Stimulated activated naive CD8-positive, alpha-beta T cell treated with anti-CD3 and anti-CD28 coated beads, Interleukin-15, amount 100 ng/mL, for 72 hours (primary cell): ENCODE measurements at regions not wholly inside any gene's neighbourhood (a gene's known extent, or its start where the extent isn't known, plus 50 kb on each side); places are given as distances from the start of the nearest gene placed in this dataset.
"Not testable (repeated sequence)": the region's sequence is repeated elsewhere in the genome, so short reads cannot be mapped to it uniquely, and the experiment has no call there.

Experiments
- ATAC-seq: fragments of 150-1000 bp; cut with Tn5 transposase; 2 replicates; pipeline ENCODE4 v1.10.0; 2021; ENCODE audit warnings: mild to moderate bottlenecking, moderate library complexity
- DNase-seq, 2 donors: peaks; one replicate each; pipeline ENCODE4 v3.0.0; 2021 to 2022
- H3K27ac Mint-ChIP-seq, 2 donors: one replicate each; pipeline ENCODE4 v1.8.0; 2022; ENCODE audit warnings: mild to moderate bottlenecking in 2 of 2, mixed read lengths in 2 of 2, moderate library complexity in 2 of 2
- H3K27me3 Mint-ChIP-seq: one replicate; pipeline ENCODE4 v1.8.0; 2022; ENCODE audit warnings: mixed read lengths
- H3K4me1 Mint-ChIP-seq: one replicate; pipeline ENCODE4 v1.8.0; 2022; ENCODE audit warnings: mild to moderate bottlenecking, mixed read lengths
- H3K4me3 Mint-ChIP-seq, 2 donors: one replicate each; pipeline ENCODE4 v1.8.0; 2022; ENCODE audit warnings: mild to moderate bottlenecking in 2 of 2, mixed read lengths in 2 of 2, moderate library complexity in 1 of 2
- H3K9me3 Mint-ChIP-seq, 2 donors: one replicate each; pipeline ENCODE4 v1.8.0; 2022; ENCODE audit warnings: mixed read lengths in 2 of 2

GRCh38 chr3:94356581-94356980, 293.7 kb downstream of the NSUN3 start:
- H3K27me3 Mint-ChIP-seq = no peaks in the 10 kb centered on the region
- H3K4me3 Mint-ChIP-seq = no peak overlapping the region
- H3K9me3 Mint-ChIP-seq = peaks cover 0 to 5% of the 10 kb centered on the region in 2 donors
- no peaks in the 10 kb centered on the region for H3K4me1 Mint-ChIP-seq
- no peak overlapping the region for H3K27ac Mint-ChIP-seq
- ATAC-seq (no peak), DNase-seq (no peak)

- Mint-ChIP-seq H3K4me1 (no peaks in the 10 kb centered on the region), H3K9me3 (peaks cover 0 to 12% of the 10 kb centered on the region in 2 donors), H3K27ac (no peak overlapping the region), H3K4me3 (no peak overlapping the region), H3K27me3 (no peaks in the 10 kb centered on the region)
- no peak for DNase-seq
- no peak for ATAC-seq
These were observed 297.1 kb downstream of the NSUN3 start for GRCh38 chr3:94359996-94360395.

- ATAC-seq = no peak
- H3K27ac Mint-ChIP-seq = no peak overlapping the region
- no peaks in the 10 kb centered on the region for H3K27me3 Mint-ChIP-seq
- no peak for DNase-seq
- H3K9me3 Mint-ChIP-seq = peaks cover 0 to 17% of the 10 kb centered on the region in 2 donors
- no peaks in the 10 kb centered on the region for H3K4me1 Mint-ChIP-seq
- no peak overlapping the region for H3K4me3 Mint-ChIP-seq
These were observed 298.1 kb downstream of the NSUN3 start for GRCh38 chr3:94360987-94361386.

GRCh38 chr3:94362393-94362792, 299.5 kb downstream of the NSUN3 start:
- Mint-ChIP-seq H3K27me3 (no peaks in the 10 kb centered on the region), H3K27ac (no peak overlapping the region), H3K9me3 (peaks cover 0 to 18% of the 10 kb centered on the region in 2 donors), H3K4me1 (no peaks in the 10 kb centered on the region), H3K4me3 (no peak overlapping the region)
- DNase-seq (no peak), ATAC-seq (no peak)

- no peak for ATAC-seq
- H3K4me3 Mint-ChIP-seq = no peak overlapping the region
- no peaks in the 10 kb centered on the region for H3K4me1 Mint-ChIP-seq
- no peaks in the 10 kb centered on the region for H3K27me3 Mint-ChIP-seq
- no peak overlapping the region for H3K27ac Mint-ChIP-seq
- H3K9me3 Mint-ChIP-seq = peaks cover 3 to 24% of the 10 kb centered on the region in 2 donors
- no peak for DNase-seq
These were observed 302.1 kb downstream of the NSUN3 start for GRCh38 chr3:94365006-94365405.

GRCh38 chr3:94372026-94372425, 309.2 kb downstream of the NSUN3 start:
- Mint-ChIP-seq H3K27me3 (no peaks in the 10 kb centered on the region), H3K27ac (no peak overlapping the region), H3K9me3 (peaks cover 11 to 22% of the 10 kb centered on the region in 2 donors), H3K4me3 (no peak overlapping the region), H3K4me1 (no peaks in the 10 kb centered on the region)
- ATAC-seq (no peak), DNase-seq (no peak)

- no peaks in the 10 kb centered on the region for H3K27me3 Mint-ChIP-seq
- no peak for DNase-seq
These were observed 310.6 kb downstream of the NSUN3 start for GRCh38 chr3:94373456-94373855.

GRCh38 chr3:94374439-94375161, 311.7 kb downstream of the NSUN3 start:
- no peak for DNase-seq
- no peak for ATAC-seq
- H3K9me3 Mint-ChIP-seq = peaks cover 11 to 20% of the 10 kb centered on the region in 2 donors
- no peak overlapping the region for H3K4me3 Mint-ChIP-seq
- no peaks in the 10 kb centered on the region for H3K27me3 Mint-ChIP-seq
- H3K4me1 Mint-ChIP-seq = no peaks in the 10 kb centered on the region
- no peak overlapping the region for H3K27ac Mint-ChIP-seq

More at GRCh38 chr3:94373456-94373855, 310.6 kb downstream of the NSUN3 start:
- H3K4me1 Mint-ChIP-seq = no peaks in the 10 kb centered on the region
- H3K4me3 Mint-ChIP-seq = no peak overlapping the region
- H3K9me3 Mint-ChIP-seq = peaks cover 11 to 22% of the 10 kb centered on the region in 2 donors
- ATAC-seq = no peak
- H3K27ac Mint-ChIP-seq = no peak overlapping the region

GRCh38 chr3:94377123-94377696, 314.3 kb downstream of the NSUN3 start:
- not testable (repeated sequence) for H3K9me3 Mint-ChIP-seq, H3K4me1 Mint-ChIP-seq, ATAC-seq, H3K4me3 Mint-ChIP-seq, H3K27me3 Mint-ChIP-seq, DNase-seq, H3K27ac Mint-ChIP-seq

- not testable (repeated sequence) for H3K4me3 Mint-ChIP-seq, DNase-seq, H3K27ac Mint-ChIP-seq, H3K27me3 Mint-ChIP-seq, H3K4me1 Mint-ChIP-seq, H3K9me3 Mint-ChIP-seq, ATAC-seq
These were observed 315.0 kb downstream of the NSUN3 start for GRCh38 chr3:94377863-94378262.

GRCh38 chr3:94378322-94378721, 315.5 kb downstream of the NSUN3 start:
- no peak for DNase-seq
- no peak for ATAC-seq
- H3K27me3 Mint-ChIP-seq = peaks cover under 1% of the 10 kb centered on the region
- no peak overlapping the region for H3K4me3 Mint-ChIP-seq
- H3K27ac Mint-ChIP-seq = no peak overlapping the region
- H3K4me1 Mint-ChIP-seq = no peaks in the 10 kb centered on the region
- H3K9me3 Mint-ChIP-seq = peaks cover 0 to 8% of the 10 kb centered on the region in 2 donors

GRCh38 chr3:94379264-94379663, 316.4 kb downstream of the NSUN3 start:
- no peaks in the 10 kb centered on the region for H3K4me1 Mint-ChIP-seq
- ATAC-seq (no peak), DNase-seq (no peak)
- peaks cover 0 to 13% of the 10 kb centered on the region in 2 donors for H3K9me3 Mint-ChIP-seq
- no peak overlapping the region for H3K4me3 Mint-ChIP-seq
- peaks cover 6% of the 10 kb centered on the region for H3K27me3 Mint-ChIP-seq
- H3K27ac Mint-ChIP-seq = no peak overlapping the region

GRCh38 chr3:94394885-94395284, 332.0 kb downstream of the NSUN3 start:
- no peak for DNase-seq
- H3K27ac Mint-ChIP-seq = no peak overlapping the region
- H3K4me3 Mint-ChIP-seq = no peak overlapping the region
- no peaks in the 10 kb centered on the region for H3K27me3 Mint-ChIP-seq
- no peaks in the 10 kb centered on the region for H3K4me1 Mint-ChIP-seq
- no peaks in the 10 kb centered on the region for H3K9me3 Mint-ChIP-seq
- no peak for ATAC-seq

- no peak overlapping the region for H3K27ac Mint-ChIP-seq
- H3K27me3 Mint-ChIP-seq = no peaks in the 10 kb centered on the region
- DNase-seq (no peak), ATAC-seq (no peak)
- no peak overlapping the region for H3K4me3 Mint-ChIP-seq
- H3K9me3 Mint-ChIP-seq = no peaks in the 10 kb centered on the region
- H3K4me1 Mint-ChIP-seq = no peaks in the 10 kb centered on the region
These were observed 333.0 kb downstream of the NSUN3 start for GRCh38 chr3:94395851-94396250.

GRCh38 chr3:94398036-94398435, 335.2 kb downstream of the NSUN3 start:
- no peak overlapping the region for H3K27ac Mint-ChIP-seq
- no peaks in the 10 kb centered on the region for H3K4me1 Mint-ChIP-seq
- no peaks in the 10 kb centered on the region for H3K27me3 Mint-ChIP-seq
- ATAC-seq (no peak), DNase-seq (no peak)
- H3K4me3 Mint-ChIP-seq = no peak overlapping the region
- H3K9me3 Mint-ChIP-seq = no peaks in the 10 kb centered on the region

- Mint-ChIP-seq H3K27me3 (no peaks in the 10 kb centered on the region), H3K27ac (no peak overlapping the region)
- no peak for ATAC-seq
These were observed 338.6 kb downstream of the NSUN3 start for GRCh38 chr3:94401466-94401865.

GRCh38 chr3:94402126-94402525, 339.3 kb downstream of the NSUN3 start:
- Mint-ChIP-seq H3K9me3 (no peaks in the 10 kb centered on the region), H3K27me3 (no peaks in the 10 kb centered on the region), H3K27ac (no peak overlapping the region), H3K4me3 (no peak overlapping the region), H3K4me1 (no peaks in the 10 kb centered on the region)
- DNase-seq (no peak), ATAC-seq (no peak)

More at GRCh38 chr3:94401466-94401865, 338.6 kb downstream of the NSUN3 start:
- no peak for DNase-seq
- Mint-ChIP-seq H3K4me3 (no peak overlapping the region), H3K4me1 (no peaks in the 10 kb centered on the region), H3K9me3 (no peaks in the 10 kb centered on the region)
